Right cardiac atrium (tissue), 5 donors: ENCODE measurements at regions not wholly inside any gene's neighbourhood (a gene's known extent, or its start where the extent isn't known, plus 50 kb on each side); places are given as distances from the start of the nearest gene placed in this dataset.
"Not testable (repeated sequence)": the region's sequence is repeated elsewhere in the genome, so short reads cannot be mapped to it uniquely, and the experiment has no call there.

Source experiments
- ATAC-seq, 2 donors: fragments of 200-7000 bp; cut with Tn5 transposase; one replicate each; pipeline versions ENCODE4 v1.8.0 to v1.9.1; 2020; ENCODE audit warnings: moderate library complexity in 2 of 2, mild to moderate bottlenecking in 1 of 2
- DNase-seq, 3 donors: peaks; one replicate each; pipeline ENCODE4 v3.0.0-alpha.2; 2020
- H3K27ac ChIP-seq: one replicate; pipeline ENCODE4 v1.5.1; 2013; ENCODE audit warnings: mild to moderate bottlenecking, low read length, control low read depth, moderate library complexity
- H3K27me3 ChIP-seq: one replicate; pipeline ENCODE4 v1.6.1; 2013; ENCODE audit not compliant: control insufficient read depth, insufficient read depth
- H3K4me1 ChIP-seq: one replicate; pipeline ENCODE4 v1.6.1; 2013; ENCODE audit warnings: low read length; ENCODE audit not compliant: control insufficient read depth, insufficient read depth
- H3K4me3 ChIP-seq: one replicate; pipeline ENCODE4 v1.5.1; 2013; ENCODE audit warnings: low read length, control low read depth
- H3K9me3 ChIP-seq: one replicate; pipeline ENCODE4 v1.6.1; 2013; ENCODE audit warnings: low read length; ENCODE audit not compliant: control insufficient read depth
- WGBS: extraction: QIAGEN DNeasy Blood & Tissue Kit; methylation state at CpG from one replicate; pipeline ENCODE4 v1.1.7; 2013; 5-methylcytosine and 5-hydroxymethylcytosine counted together
- intact Hi-C, 4 donors: fragments of 100-400 bp; cut with DNase I; formaldehyde crosslinking; loops; one replicate each; pipeline versions ENCODE4 v1.11.0 to v1.14.0; 2022 to 2023
- donor health status: healthy with polysubstance abuse.
- donor health status: DM: no; HTN: yes; CAD: no.
- donor health status: DM: no; HTN: no; CAD: no.
- donor health status: DM: no; HTN: yes; CAD: no; lungs with severe emphysema.
- donor health status: DM: yes; HTN: yes; CAD: no.

DNA sequence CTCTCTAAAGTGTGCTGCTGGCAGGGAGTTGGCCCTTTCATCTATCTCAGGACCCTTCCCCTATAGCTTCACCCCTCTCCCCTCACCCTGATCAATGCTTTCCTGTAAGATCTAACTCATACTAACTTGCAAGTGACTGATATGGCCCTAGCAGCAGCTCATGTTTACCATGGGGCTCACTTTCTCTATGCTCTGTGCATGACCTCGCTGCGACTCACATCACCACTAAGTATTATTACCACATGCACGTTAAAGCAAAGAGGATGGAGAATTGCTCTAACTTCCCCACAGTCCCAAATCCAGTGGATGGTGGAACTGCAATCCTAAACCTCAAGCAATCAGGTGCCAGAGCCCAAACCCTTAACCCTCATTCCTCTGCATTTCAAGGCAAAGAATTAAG is 626.6 kb downstream of the MID1IP1 start:
- DNase-seq (no peak), ATAC-seq (no peak)
- intact Hi-C loops, result no loop called here
- Histone ChIP-seq H3K9me3 (no peaks in the 10 kb centered on the region), H3K4me1 (no peaks in the 10 kb centered on the region), H3K4me3 (no peak overlapping the region), H3K27ac (no peak overlapping the region), H3K27me3 (no peaks in the 10 kb centered on the region)
- WGBS, result 66% methylated on average over 3 of the region's 3 CpGs

DNA sequence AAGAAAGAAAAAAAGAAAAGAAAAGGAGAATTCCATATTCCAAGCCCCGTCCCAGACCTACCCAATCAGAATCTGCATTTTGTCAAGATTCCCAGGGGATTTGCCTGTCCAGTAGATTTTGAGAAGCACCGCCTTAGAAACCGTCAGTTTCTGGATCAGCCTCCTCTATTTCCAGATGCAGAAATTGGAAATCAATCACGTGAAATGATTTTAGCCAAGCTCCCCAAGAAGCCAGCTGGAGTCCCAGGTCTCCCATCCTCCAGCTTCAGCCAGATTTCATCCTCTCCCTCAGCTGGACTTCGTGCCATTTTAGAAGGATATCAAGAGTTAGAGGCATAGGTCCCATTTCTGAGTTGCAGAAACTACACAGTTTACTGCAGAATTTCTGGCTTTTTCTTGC is 629.3 kb downstream of the MID1IP1 start:
- Histone ChIP-seq H3K27ac (no peak overlapping the region), H3K27me3 (no peaks in the 10 kb centered on the region), H3K4me3 (no peak overlapping the region), H3K4me1 (no peaks in the 10 kb centered on the region), H3K9me3 (no peaks in the 10 kb centered on the region)
- ATAC-seq (no peak), DNase-seq (no peak)
- WGBS, result 79% methylated on average over 5 of the region's 5 CpGs
- intact Hi-C loops, result no loop called here

DNA sequence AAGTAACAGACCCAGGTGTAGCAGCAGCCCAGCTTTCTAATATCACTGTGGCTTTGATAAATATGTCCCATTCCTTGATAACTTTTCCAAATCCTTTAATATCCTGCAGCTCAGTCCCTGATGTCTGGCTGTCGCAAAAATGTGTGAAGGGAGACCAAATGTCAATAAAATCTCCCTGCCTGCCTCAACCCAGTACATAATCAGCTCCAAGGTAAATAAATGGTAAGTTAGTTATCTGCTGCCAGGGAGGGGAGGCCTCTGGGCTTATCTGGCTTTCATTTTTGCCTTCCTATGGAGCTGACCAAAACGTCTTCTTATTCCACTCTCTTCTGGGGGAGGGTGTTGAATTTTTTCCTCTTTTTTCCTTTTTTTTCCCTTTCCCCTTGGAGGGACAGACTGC is 630.6 kb downstream of the MID1IP1 start:
- no peak overlapping the region for H3K4me3 ChIP-seq
- no peak overlapping the region for H3K27ac ChIP-seq
- no peaks in the 10 kb centered on the region for H3K9me3 ChIP-seq
- ATAC-seq (peak in 1 of 2 donors; percentile 45), DNase-seq (no peak)
- no peaks in the 10 kb centered on the region for H3K4me1 ChIP-seq
- no peaks in the 10 kb centered on the region for H3K27me3 ChIP-seq
- 55% methylated on average over 2 of the region's 2 CpGs for WGBS
- intact Hi-C loops, result no loop called here

DNA sequence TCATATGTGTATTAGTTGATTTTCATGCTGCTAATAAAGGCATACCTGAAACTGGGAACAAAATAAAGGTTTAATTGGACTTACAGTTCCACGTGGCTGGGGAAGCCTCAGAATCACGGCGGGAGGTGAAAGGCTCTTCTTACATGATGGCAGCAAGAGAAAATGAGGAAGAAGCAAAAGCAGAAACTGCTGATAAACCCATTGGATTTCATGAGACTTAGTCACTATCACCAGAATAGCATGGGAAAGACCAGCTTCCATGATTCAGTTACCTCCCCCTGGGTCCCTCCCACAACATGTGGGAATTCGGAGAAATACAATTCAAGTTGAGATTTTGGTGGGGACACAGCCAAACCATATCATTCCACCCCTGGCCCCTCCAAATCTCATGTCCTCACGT is 633.4 kb downstream of the MID1IP1 start:
- DNase-seq, intact Hi-C loops, H3K27me3 ChIP-seq, H3K4me3 ChIP-seq, H3K27ac ChIP-seq, ATAC-seq, H3K4me1 ChIP-seq, H3K9me3 ChIP-seq: not testable (repeated sequence)
- WGBS, result 76% methylated on average over 5 of the region's 5 CpGs

DNA sequence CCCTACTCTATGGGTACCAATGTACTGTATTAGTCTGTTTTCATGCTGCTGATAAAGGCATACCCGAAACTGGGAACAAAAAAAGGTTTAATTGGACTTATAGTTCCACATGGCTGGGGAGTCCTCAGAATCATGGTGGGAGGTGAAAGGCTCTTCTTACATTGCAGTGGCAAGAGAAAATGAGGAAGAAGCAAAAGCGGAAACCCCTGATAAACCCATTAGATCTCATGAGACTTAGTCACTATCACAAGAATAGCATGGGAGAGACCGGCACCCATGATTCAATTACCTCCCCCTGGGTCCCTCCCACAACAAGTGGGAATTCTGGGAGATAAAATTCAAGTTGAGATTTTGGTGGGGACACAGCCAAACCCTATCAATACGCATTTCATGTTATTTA is 635.3 kb downstream of the MID1IP1 start:
- H3K27me3 ChIP-seq, H3K4me1 ChIP-seq, DNase-seq, ATAC-seq, H3K4me3 ChIP-seq, intact Hi-C loops, H3K9me3 ChIP-seq, H3K27ac ChIP-seq: not testable (repeated sequence)
- WGBS, result 89% methylated on average over 4 of the region's 4 CpGs

DNA sequence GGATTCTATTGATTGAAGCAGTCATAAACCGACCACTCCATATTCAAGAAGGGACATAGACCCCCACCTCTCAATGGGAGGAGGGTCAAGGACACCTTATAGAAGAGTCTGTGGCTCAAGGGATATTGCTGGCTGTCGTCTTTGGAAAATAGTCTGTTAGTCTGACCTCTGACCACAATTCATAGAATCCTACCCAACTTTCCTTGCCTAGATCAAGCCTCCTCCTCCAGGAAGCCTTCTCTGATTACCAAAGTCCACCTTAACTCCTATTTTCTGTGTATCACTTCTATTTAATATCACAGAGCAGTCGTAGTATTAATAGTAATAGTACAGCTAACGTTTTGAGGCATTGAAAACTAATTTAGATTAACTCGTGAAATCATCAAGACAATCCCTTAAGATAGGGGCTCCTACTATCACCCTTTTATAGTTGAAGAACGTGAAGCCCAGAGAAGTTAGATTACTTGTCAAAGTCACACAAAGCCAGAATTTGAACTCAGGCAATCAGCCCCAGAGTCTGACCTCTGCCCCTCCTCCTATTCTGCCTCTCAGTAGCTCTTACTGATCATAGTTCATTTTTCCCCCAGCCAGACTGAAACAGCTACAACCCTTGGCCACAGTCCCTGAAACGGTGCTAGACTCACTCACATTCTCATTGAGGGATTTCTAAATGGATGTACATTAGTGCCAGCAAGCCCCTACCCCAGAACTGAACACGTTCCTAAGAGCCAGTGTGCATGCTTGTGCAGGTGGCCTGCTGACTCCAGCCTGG is 636.6 kb downstream of the MID1IP1 start:
- no peaks in the 10 kb centered on the region for H3K9me3 ChIP-seq
- H3K27me3 ChIP-seq, result no peaks in the 10 kb centered on the region
- intact Hi-C loops, result no loop called here
- no peak overlapping the region for H3K27ac ChIP-seq
- WGBS, result 91% methylated on average over 8 of the region's 8 CpGs
- ATAC-seq (no peak), DNase-seq (no peak)
- H3K4me1 ChIP-seq, result no peaks in the 10 kb centered on the region
- no peak overlapping the region for H3K4me3 ChIP-seq

DNA sequence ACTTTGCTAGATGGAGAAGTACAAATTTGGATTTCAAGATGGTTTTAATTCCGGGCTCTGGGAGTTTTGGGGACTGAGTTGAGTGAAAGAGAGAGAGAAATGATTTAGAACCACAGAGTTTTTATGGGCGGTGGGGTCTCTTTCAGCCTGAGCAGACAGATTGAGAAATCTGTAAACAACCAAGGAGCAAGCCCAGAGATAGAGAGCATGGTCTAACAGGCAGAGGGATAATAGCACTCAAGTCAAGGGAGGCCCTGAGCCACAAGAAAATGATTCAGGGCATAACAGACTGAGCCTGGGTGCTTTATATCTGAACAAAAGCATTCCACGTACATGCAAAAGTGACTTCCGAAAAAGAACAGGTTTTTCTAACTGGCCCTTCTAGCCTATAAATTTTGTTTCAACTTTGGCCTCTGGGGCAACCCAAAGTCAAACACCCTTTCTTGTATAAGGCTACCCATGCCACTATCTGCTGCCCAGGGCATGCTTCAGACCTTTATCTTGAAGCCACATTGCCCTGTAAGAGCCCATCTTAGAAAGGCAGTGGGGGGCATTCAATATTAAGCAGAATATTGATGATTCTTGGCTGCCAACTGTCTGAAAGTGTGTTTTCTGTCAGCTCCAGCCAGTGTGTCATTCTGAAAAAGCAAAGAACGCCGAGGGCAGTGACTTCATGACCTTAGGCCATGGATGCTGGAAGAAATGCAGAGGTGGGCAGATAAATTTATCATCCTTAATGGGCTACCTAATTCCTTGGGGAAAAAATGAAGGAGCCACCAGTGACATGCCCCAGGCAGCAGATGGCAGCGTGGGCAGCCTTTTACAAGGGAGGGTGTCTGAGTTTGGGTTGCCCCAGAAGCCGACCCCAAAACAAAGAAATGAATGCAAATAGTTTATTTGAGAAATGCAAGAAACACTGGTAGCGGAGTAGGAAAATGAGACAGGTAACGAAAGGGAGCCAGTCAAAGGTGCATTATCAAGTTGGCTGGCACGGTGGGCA is 637.6 kb downstream of the MID1IP1 start:
- H3K4me3 ChIP-seq, result no peak overlapping the region
- intact Hi-C loops, result no loop called here
- H3K27ac ChIP-seq, result no peak overlapping the region
- DNase-seq (peak in 1 of 3 donors; percentile 48), ATAC-seq (no peak)
- H3K27me3 ChIP-seq, result no peaks in the 10 kb centered on the region
- H3K4me1 ChIP-seq, result no peaks in the 10 kb centered on the region
- WGBS, result 90% methylated on average over 11 of the region's 11 CpGs
- H3K9me3 ChIP-seq, result no peaks in the 10 kb centered on the region

DNA sequence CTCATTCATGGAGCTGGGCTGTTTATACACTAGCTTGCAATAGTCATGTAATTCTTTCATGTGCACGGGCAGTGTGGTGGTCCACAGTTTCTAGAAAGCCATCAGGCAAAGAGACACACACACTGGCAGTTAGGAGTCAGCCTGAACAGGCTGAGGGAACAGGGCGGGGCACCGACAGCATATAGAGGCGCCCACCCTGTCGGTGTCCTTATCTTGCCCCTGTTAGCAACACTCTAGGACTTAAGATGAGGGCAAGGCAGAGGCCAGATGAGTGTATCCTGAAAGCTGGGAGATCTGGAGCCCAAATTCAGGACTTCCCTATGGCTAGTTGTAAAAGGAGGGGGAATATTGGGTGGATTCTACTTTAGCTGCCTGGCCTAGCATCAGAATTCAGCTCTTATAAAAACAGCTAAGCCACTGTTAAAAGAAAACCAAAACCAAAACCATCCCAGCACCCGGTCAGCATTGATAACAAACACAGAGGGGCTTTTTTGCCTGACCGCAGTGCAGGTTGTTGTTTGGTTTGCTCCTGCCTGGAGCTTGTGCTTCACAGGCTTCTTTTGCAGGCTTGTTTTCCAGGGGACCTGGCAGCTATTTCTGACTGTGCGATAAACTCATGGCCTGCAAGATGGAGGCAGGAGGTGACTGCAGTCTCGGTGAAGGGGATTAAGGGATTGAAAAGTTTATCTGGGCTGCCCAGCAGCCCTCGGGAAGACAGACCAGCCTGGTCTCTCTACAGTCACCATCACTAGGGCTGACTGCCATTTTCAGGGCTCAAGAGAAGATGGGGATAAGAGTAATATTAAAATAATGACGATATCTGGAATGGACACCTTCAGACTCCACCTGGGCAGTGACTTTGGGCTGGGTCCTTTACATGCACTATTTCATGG is 638.9 kb downstream of the MID1IP1 start:
- Histone ChIP-seq H3K4me3 (no peak overlapping the region), H3K27me3 (no peaks in the 10 kb centered on the region), H3K9me3 (no peaks in the 10 kb centered on the region), H3K27ac (peak overlapping the region; percentile 27), H3K4me1 (no peaks in the 10 kb centered on the region)
- DNase-seq (no peak), ATAC-seq (peak in 1 of 2 donors; percentile 46)
- 46% methylated on average over 11 of the region's 11 CpGs for WGBS
- intact Hi-C loops, result loop anchor here in 1 of 4 donors (10.0 kb wide), 1 partner anchor 65 kb away; no protein-coding TSS in a partner anchor

DNA sequence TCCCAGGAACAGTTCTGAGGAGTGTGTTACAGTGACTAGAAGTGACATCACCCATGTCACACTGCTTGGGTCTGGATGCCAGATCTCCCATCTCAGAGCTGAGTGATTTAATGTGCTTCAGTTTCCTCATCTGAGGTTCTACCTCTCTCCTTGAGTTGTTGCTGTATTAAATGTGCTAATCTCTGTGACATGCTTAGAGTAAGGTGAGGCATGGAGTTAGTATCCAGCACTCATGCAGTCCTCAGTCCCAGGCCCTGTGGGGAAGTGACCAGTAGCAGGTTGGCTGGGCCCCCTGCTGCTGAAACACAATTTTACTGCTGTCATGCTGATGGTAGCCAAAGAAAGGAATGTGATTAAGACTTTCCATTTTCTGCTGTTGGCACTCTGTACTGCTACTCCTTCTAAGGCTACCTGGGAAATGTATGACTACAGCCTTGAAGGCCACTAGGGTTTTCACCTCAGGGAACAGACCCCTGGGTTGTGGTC is 639.6 kb downstream of the MID1IP1 start:
- Histone ChIP-seq H3K4me3 (no peak overlapping the region), H3K27ac (no peak overlapping the region), H3K4me1 (no peaks in the 10 kb centered on the region), H3K9me3 (no peaks in the 10 kb centered on the region), H3K27me3 (no peaks in the 10 kb centered on the region)
- DNase-seq (no peak), ATAC-seq (no peak)
- intact Hi-C loops, result loop anchor here in 1 of 4 donors (10.0 kb wide), 1 partner anchor 64 kb away; no protein-coding TSS in a partner anchor

DNA sequence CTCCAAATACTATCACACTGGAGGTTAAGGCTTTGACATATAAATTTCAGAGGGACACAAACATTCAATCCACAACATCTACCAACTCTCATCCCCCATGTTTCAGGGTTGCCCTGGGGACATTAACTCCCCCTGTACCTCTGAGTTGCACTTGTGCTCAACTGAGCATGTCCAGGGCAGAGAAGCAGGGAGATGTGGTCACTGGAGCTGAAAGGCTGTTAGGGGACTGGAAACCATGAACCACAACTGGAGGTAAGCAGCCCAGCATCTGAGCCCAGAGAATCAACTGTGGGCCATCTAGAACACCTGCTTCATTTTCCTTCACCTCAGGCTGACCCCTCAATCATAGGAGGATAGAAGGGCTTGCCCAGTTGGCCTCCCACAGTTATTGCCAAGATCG is 641.1 kb downstream of the MID1IP1 start:
- Histone ChIP-seq H3K4me3 (no peak overlapping the region), H3K27ac (no peak overlapping the region), H3K9me3 (no peaks in the 10 kb centered on the region), H3K27me3 (no peaks in the 10 kb centered on the region), H3K4me1 (no peaks in the 10 kb centered on the region)
- 88% methylated on average over 1 of the region's 1 CpG for WGBS
- ATAC-seq (no peak), DNase-seq (no peak)
- intact Hi-C loops, result loop anchor here in 1 of 4 donors (10.0 kb wide), 1 partner anchor 62 kb away; no protein-coding TSS in a partner anchor
